22Rv1 (cell line): ENCODE measurements at regions not wholly inside any gene's neighbourhood (a gene's known extent, or its start where the extent isn't known, plus 50 kb on each side); places are given as distances from the start of the nearest gene placed in this dataset.

Experiments used
- ZFX ChIP-seq: fragments of 450-650 bp; IDR thresholded peaks from 2 replicates; pipeline ENCODE4 v1.6.1; 2017; ENCODE audit warnings: antibody characterized with exemption, borderline replicate concordance
- TF ChIP-seq, protein P1 (sequence below): fragments of 450-650 bp; IDR thresholded peaks from 2 replicates; pipeline ENCODE4 v1.5.1; 2017; ENCODE audit warnings: mild to moderate bottlenecking

GRCh38 chr6:71181565-71181964 is 107.0 kb upstream of the OGFRL1 start:
- TF ChIP-seq, protein P1, sequence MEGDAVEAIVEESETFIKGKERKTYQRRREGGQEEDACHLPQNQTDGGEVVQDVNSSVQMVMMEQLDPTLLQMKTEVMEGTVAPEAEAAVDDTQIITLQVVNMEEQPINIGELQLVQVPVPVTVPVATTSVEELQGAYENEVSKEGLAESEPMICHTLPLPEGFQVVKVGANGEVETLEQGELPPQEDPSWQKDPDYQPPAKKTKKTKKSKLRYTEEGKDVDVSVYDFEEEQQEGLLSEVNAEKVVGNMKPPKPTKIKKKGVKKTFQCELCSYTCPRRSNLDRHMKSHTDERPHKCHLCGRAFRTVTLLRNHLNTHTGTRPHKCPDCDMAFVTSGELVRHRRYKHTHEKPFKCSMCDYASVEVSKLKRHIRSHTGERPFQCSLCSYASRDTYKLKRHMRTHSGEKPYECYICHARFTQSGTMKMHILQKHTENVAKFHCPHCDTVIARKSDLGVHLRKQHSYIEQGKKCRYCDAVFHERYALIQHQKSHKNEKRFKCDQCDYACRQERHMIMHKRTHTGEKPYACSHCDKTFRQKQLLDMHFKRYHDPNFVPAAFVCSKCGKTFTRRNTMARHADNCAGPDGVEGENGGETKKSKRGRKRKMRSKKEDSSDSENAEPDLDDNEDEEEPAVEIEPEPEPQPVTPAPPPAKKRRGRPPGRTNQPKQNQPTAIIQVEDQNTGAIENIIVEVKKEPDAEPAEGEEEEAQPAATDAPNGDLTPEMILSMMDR: no peak
- TF ChIP-seq ZFX: no peak
